ENCODE measurements at regions not wholly inside any gene's neighbourhood (a gene's known extent, or its start where the extent isn't known, plus 50 kb on each side); places are given as distances from the start of the nearest gene placed in this dataset.
"Not testable (repeated sequence)": the region's sequence is repeated elsewhere in the genome, so short reads cannot be mapped to it uniquely, and the experiment has no call there.

GRCh38 chr13:50531917-50532899 lies 311.3 kb downstream of the DLEU7 start:
- no peak overlapping the region for H3K27ac ChIP-seq (ENCODE audit: low read depth, low read length)
- no peaks in the 10 kb centered on the region for H3K27me3 ChIP-seq (ENCODE audit: control insufficient read depth, insufficient read depth, low read length)
- H3K4me3 ChIP-seq (ENCODE audit: low read depth, low read length): no peak overlapping the region
- H3K36me3 ChIP-seq (ENCODE audit: control insufficient read depth, insufficient read depth, low read length): no peaks in the 10 kb centered on the region
- H3K4me1 ChIP-seq (ENCODE audit: control insufficient read depth, insufficient read depth, low read length): peaks cover 10% of the 10 kb centered on the region
- H3K9me3 ChIP-seq (ENCODE audit: control insufficient read depth, insufficient read depth, low read length): peaks cover 10% of the 10 kb centered on the region; the same call in 1 of the 2 replicates
- no peak overlapping the region for H3K9ac ChIP-seq (ENCODE audit: low read depth, low read length)

- Histone ChIP-seq H3K9ac (ENCODE audit: low read depth, low read length) (no peak overlapping the region), H3K27ac (ENCODE audit: low read depth, low read length) (no peak overlapping the region), H3K36me3 (ENCODE audit: control insufficient read depth, insufficient read depth, low read length) (no peaks in the 10 kb centered on the region), H3K4me1 (ENCODE audit: control insufficient read depth, insufficient read depth, low read length) (no peaks in the 10 kb centered on the region), H3K27me3 (ENCODE audit: control insufficient read depth, insufficient read depth, low read length) (no peaks in the 10 kb centered on the region), H3K4me3 (ENCODE audit: low read depth, low read length) (no peak overlapping the region), H3K9me3 (ENCODE audit: control insufficient read depth, insufficient read depth, low read length) (peaks cover 10% of the 10 kb centered on the region; the same call in 1 of the 2 replicates)
These were observed 308.4 kb downstream of the DLEU7 start for GRCh38 chr13:50535050-50535449.

- Histone ChIP-seq H3K4me1 (ENCODE audit: control insufficient read depth, insufficient read depth, low read length) (no peaks in the 10 kb centered on the region), H3K27me3 (ENCODE audit: control insufficient read depth, insufficient read depth, low read length) (no peaks in the 10 kb centered on the region), H3K9ac (ENCODE audit: low read depth, low read length) (no peak overlapping the region), H3K4me3 (ENCODE audit: low read depth, low read length) (no peak overlapping the region), H3K27ac (ENCODE audit: low read depth, low read length) (no peak overlapping the region), H3K9me3 (ENCODE audit: control insufficient read depth, insufficient read depth, low read length) (peaks cover 10% of the 10 kb centered on the region; the same call in 1 of the 2 replicates), H3K36me3 (ENCODE audit: control insufficient read depth, insufficient read depth, low read length) (no peaks in the 10 kb centered on the region)
These were observed 306.5 kb downstream of the DLEU7 start for GRCh38 chr13:50537029-50537428.

GRCh38 chr13:50539791-50540530 lies 303.5 kb downstream of the DLEU7 start:
- Histone ChIP-seq H3K27me3 (ENCODE audit: control insufficient read depth, insufficient read depth, low read length) (no peaks in the 10 kb centered on the region), H3K27ac (ENCODE audit: low read depth, low read length) (no peak overlapping the region), H3K4me3 (ENCODE audit: low read depth, low read length) (no peak overlapping the region), H3K9ac (ENCODE audit: low read depth, low read length) (no peak overlapping the region), H3K4me1 (ENCODE audit: control insufficient read depth, insufficient read depth, low read length) (peaks cover 25% of the 10 kb centered on the region), H3K9me3 (ENCODE audit: control insufficient read depth, insufficient read depth, low read length) (peaks cover 7% of the 10 kb centered on the region; the same call in 1 of the 2 replicates), H3K36me3 (ENCODE audit: control insufficient read depth, insufficient read depth, low read length) (no peaks in the 10 kb centered on the region)

GRCh38 chr13:50543141-50543540 lies 300.4 kb downstream of the DLEU7 start:
- Histone ChIP-seq H3K4me1 (ENCODE audit: control insufficient read depth, insufficient read depth, low read length) (peaks cover 25% of the 10 kb centered on the region), H3K27ac (ENCODE audit: low read depth, low read length) (no peak overlapping the region), H3K4me3 (ENCODE audit: low read depth, low read length) (no peak overlapping the region), H3K9me3 (ENCODE audit: control insufficient read depth, insufficient read depth, low read length) (no peaks in the 10 kb centered on the region), H3K9ac (ENCODE audit: low read depth, low read length) (no peak overlapping the region), H3K36me3 (ENCODE audit: control insufficient read depth, insufficient read depth, low read length) (no peaks in the 10 kb centered on the region), H3K27me3 (ENCODE audit: control insufficient read depth, insufficient read depth, low read length) (no peaks in the 10 kb centered on the region)

GRCh38 chr13:50543782-50544181 lies 299.7 kb downstream of the DLEU7 start:
- no peaks in the 10 kb centered on the region for H3K36me3 ChIP-seq (ENCODE audit: control insufficient read depth, insufficient read depth, low read length)
- peaks cover 25% of the 10 kb centered on the region for H3K4me1 ChIP-seq (ENCODE audit: control insufficient read depth, insufficient read depth, low read length)
- H3K9me3 ChIP-seq (ENCODE audit: control insufficient read depth, insufficient read depth, low read length): no peaks in the 10 kb centered on the region
- H3K4me3 ChIP-seq (ENCODE audit: low read depth, low read length): peak overlapping the region; percentile 30; the same call in 1 of the 2 replicates
- H3K27ac ChIP-seq (ENCODE audit: low read depth, low read length): peak overlapping the region; percentile 61
- H3K9ac ChIP-seq (ENCODE audit: low read depth, low read length): no peak overlapping the region
- no peaks in the 10 kb centered on the region for H3K27me3 ChIP-seq (ENCODE audit: control insufficient read depth, insufficient read depth, low read length)

GRCh38 chr13:50544211-50544610 lies 299.3 kb downstream of the DLEU7 start:
- peaks cover 25% of the 10 kb centered on the region for H3K4me1 ChIP-seq (ENCODE audit: control insufficient read depth, insufficient read depth, low read length)
- peak overlapping the region; percentile 61 for H3K27ac ChIP-seq (ENCODE audit: low read depth, low read length)
- H3K4me3 ChIP-seq (ENCODE audit: low read depth, low read length): no peak overlapping the region
- H3K9ac ChIP-seq (ENCODE audit: low read depth, low read length): no peak overlapping the region
- H3K27me3 ChIP-seq (ENCODE audit: control insufficient read depth, insufficient read depth, low read length): no peaks in the 10 kb centered on the region
- no peaks in the 10 kb centered on the region for H3K9me3 ChIP-seq (ENCODE audit: control insufficient read depth, insufficient read depth, low read length)
- no peaks in the 10 kb centered on the region for H3K36me3 ChIP-seq (ENCODE audit: control insufficient read depth, insufficient read depth, low read length)

- H3K27me3 ChIP-seq (ENCODE audit: control insufficient read depth, insufficient read depth, low read length); H3K36me3 ChIP-seq (ENCODE audit: control insufficient read depth, insufficient read depth, low read length); H3K9me3 ChIP-seq (ENCODE audit: control insufficient read depth, insufficient read depth, low read length); H3K9ac ChIP-seq (ENCODE audit: low read depth, low read length); H3K4me3 ChIP-seq (ENCODE audit: low read depth, low read length); H3K27ac ChIP-seq (ENCODE audit: low read depth, low read length): not testable (repeated sequence)
- H3K4me1 ChIP-seq (ENCODE audit: control insufficient read depth, insufficient read depth, low read length): peaks cover 24% of the 10 kb centered on the region
These were observed 296.3 kb downstream of the DLEU7 start for GRCh38 chr13:50547175-50547574.

GRCh38 chr13:50548586-50548985 lies 294.9 kb downstream of the DLEU7 start:
- Histone ChIP-seq H3K27me3 (ENCODE audit: control insufficient read depth, insufficient read depth, low read length) (no peaks in the 10 kb centered on the region), H3K9ac (ENCODE audit: low read depth, low read length) (no peak overlapping the region), H3K36me3 (ENCODE audit: control insufficient read depth, insufficient read depth, low read length) (no peaks in the 10 kb centered on the region), H3K4me1 (ENCODE audit: control insufficient read depth, insufficient read depth, low read length) (peaks cover 11% of the 10 kb centered on the region), H3K27ac (ENCODE audit: low read depth, low read length) (no peak overlapping the region), H3K4me3 (ENCODE audit: low read depth, low read length) (no peak overlapping the region), H3K9me3 (ENCODE audit: control insufficient read depth, insufficient read depth, low read length) (no peaks in the 10 kb centered on the region)

GRCh38 chr13:50549221-50549942 lies 294.1 kb downstream of the DLEU7 start:
- H3K9me3 ChIP-seq (ENCODE audit: control insufficient read depth, insufficient read depth, low read length): no peaks in the 10 kb centered on the region
- H3K4me1 ChIP-seq (ENCODE audit: control insufficient read depth, insufficient read depth, low read length): peaks cover 3% of the 10 kb centered on the region
- no peaks in the 10 kb centered on the region for H3K36me3 ChIP-seq (ENCODE audit: control insufficient read depth, insufficient read depth, low read length)
- no peaks in the 10 kb centered on the region for H3K27me3 ChIP-seq (ENCODE audit: control insufficient read depth, insufficient read depth, low read length)
- no peak overlapping the region for H3K27ac ChIP-seq (ENCODE audit: low read depth, low read length)
- H3K9ac ChIP-seq (ENCODE audit: low read depth, low read length): no peak overlapping the region
- H3K4me3 ChIP-seq (ENCODE audit: low read depth, low read length): no peak overlapping the region

Data from HUES48 (cell line).